ENCODE measurements at regions not wholly inside any gene's neighbourhood (a gene's known extent, or its start where the extent isn't known, plus 50 kb on each side); places are given as distances from the start of the nearest gene placed in this dataset.

- Mint-ChIP-seq H3K9me3 (peaks cover 27% of the 10 kb centered on the region), H3K27me3 (no peaks in the 10 kb centered on the region), H3K36me3 (ENCODE audit: low read depth) (no peaks in the 10 kb centered on the region), H3K27ac (no peak overlapping the region), H3K4me1 (no peaks in the 10 kb centered on the region), H3K4me3 (no peak overlapping the region)
- DNase-seq, result no peak
- POLR2A ChIA-PET, result no interaction called here
- CTCF ChIA-PET, result no interaction called here
These were observed 813.3 kb downstream of the KCNJ18 start for GRCh38 chr17:22505660-22506059.

- POLR2A ChIA-PET, result no interaction called here
- no peak overlapping the region for H3K27ac Mint-ChIP-seq
- peaks cover 29% of the 10 kb centered on the region for H3K9me3 Mint-ChIP-seq
- H3K4me3 Mint-ChIP-seq, result no peak overlapping the region
- H3K36me3 Mint-ChIP-seq (ENCODE audit: low read depth), result no peaks in the 10 kb centered on the region
- H3K4me1 Mint-ChIP-seq, result no peaks in the 10 kb centered on the region
- H3K27me3 Mint-ChIP-seq, result no peaks in the 10 kb centered on the region
- no peak for DNase-seq
- CTCF ChIA-PET, result no interaction called here
These were observed 813.9 kb downstream of the KCNJ18 start for GRCh38 chr17:22506231-22506630.

GRCh38 chr17:22506861-22507260 lies 814.5 kb downstream of the KCNJ18 start:
- H3K4me1 Mint-ChIP-seq, result no peaks in the 10 kb centered on the region
- CTCF ChIA-PET, result no interaction called here
- no peak for DNase-seq
- no peaks in the 10 kb centered on the region for H3K36me3 Mint-ChIP-seq (ENCODE audit: low read depth)
- no peak overlapping the region for H3K27ac Mint-ChIP-seq
- no peak overlapping the region for H3K4me3 Mint-ChIP-seq
- H3K27me3 Mint-ChIP-seq, result no peaks in the 10 kb centered on the region
- peaks cover 26% of the 10 kb centered on the region for H3K9me3 Mint-ChIP-seq
- POLR2A ChIA-PET, result no interaction called here

DNA sequence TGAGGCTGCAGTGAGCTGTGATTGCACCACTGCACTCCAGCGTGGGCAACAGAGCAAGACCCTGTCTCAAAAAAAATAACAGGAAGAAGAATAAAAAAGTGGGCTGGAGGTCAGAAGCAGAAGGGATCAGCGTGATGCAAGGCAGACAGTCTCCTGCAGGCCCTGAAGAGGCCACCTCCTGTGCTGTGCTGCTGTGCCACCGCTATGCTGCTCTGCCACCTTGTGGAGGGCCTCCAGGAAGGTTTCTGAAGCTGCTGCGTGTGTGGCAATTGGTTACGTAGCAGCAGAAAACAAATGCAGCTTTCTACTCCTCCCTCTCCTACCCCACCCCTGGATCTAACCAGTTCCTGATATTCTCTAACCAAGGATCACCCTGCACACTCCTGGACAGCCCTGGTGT lies 815.5 kb downstream of the KCNJ18 start:
- Mint-ChIP-seq H3K4me3 (no peak overlapping the region), H3K36me3 (ENCODE audit: low read depth) (no peaks in the 10 kb centered on the region), H3K27me3 (no peaks in the 10 kb centered on the region), H3K27ac (no peak overlapping the region), H3K9me3 (peaks cover 26% of the 10 kb centered on the region), H3K4me1 (no peaks in the 10 kb centered on the region)
- ChIA-PET POLR2A (no interaction called here), CTCF (no interaction called here)
- no peak for DNase-seq

GRCh38 chr17:22510504-22510903 lies 818.2 kb downstream of the KCNJ18 start:
- CTCF ChIA-PET, result no interaction called here
- H3K9me3 Mint-ChIP-seq, result peaks cover 16% of the 10 kb centered on the region
- POLR2A ChIA-PET, result no interaction called here
- H3K4me1 Mint-ChIP-seq, result no peaks in the 10 kb centered on the region
- DNase-seq, result no peak
- no peaks in the 10 kb centered on the region for H3K27me3 Mint-ChIP-seq
- H3K27ac Mint-ChIP-seq, result no peak overlapping the region
- no peak overlapping the region for H3K4me3 Mint-ChIP-seq
- H3K36me3 Mint-ChIP-seq (ENCODE audit: low read depth), result no peaks in the 10 kb centered on the region

- Mint-ChIP-seq H3K27ac (no peak overlapping the region), H3K9me3 (peaks cover 15% of the 10 kb centered on the region), H3K4me1 (no peaks in the 10 kb centered on the region), H3K4me3 (no peak overlapping the region), H3K36me3 (ENCODE audit: low read depth) (no peaks in the 10 kb centered on the region), H3K27me3 (no peaks in the 10 kb centered on the region)
- ChIA-PET CTCF (no interaction called here), POLR2A (no interaction called here)
- no peak for DNase-seq
These were observed 819.1 kb downstream of the KCNJ18 start for GRCh38 chr17:22511431-22511830.

GRCh38 chr17:22512057-22512456 lies 819.7 kb downstream of the KCNJ18 start:
- Mint-ChIP-seq H3K36me3 (ENCODE audit: low read depth) (no peaks in the 10 kb centered on the region), H3K4me3 (no peak overlapping the region), H3K4me1 (no peaks in the 10 kb centered on the region), H3K27ac (no peak overlapping the region), H3K9me3 (peaks cover 16% of the 10 kb centered on the region), H3K27me3 (no peaks in the 10 kb centered on the region)
- ChIA-PET POLR2A (no interaction called here), CTCF (no interaction called here)
- DNase-seq, result no peak

- H3K9me3 Mint-ChIP-seq, result peaks cover 14% of the 10 kb centered on the region
- POLR2A ChIA-PET, result no interaction called here
- H3K27me3 Mint-ChIP-seq, result no peaks in the 10 kb centered on the region
- no peak for DNase-seq
- H3K4me1 Mint-ChIP-seq, result no peaks in the 10 kb centered on the region
- CTCF ChIA-PET, result no interaction called here
- H3K27ac Mint-ChIP-seq, result no peak overlapping the region
- no peaks in the 10 kb centered on the region for H3K36me3 Mint-ChIP-seq (ENCODE audit: low read depth)
- no peak overlapping the region for H3K4me3 Mint-ChIP-seq
These were observed 820.2 kb downstream of the KCNJ18 start for GRCh38 chr17:22512506-22512905.

DNA sequence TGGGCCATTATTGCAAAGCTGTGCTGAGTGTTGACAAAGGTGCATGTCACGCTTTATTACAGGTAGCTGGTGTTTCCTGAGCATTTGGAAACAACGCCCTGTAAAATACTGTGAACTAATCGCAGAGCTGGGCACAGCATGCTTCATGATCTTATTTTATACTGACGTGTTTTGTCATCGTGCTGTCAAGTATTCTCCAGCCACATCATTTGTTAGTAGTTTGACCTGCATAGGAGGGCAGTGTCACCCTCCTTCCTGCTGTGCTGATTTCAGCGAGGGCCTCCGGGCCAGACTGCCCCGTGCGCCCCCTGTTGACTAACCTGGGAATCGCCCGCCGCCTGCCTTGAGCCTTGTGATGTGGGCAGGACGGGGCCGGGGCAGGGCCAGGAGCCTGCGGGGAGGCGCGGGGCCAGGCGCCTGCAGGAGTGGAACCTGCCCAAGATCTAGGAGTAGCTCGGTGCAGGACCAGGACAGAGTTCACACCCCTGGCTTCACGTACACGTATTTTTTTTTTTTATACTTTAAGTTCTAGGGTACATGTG lies 820.7 kb downstream of the KCNJ18 start:
- CTCF ChIA-PET, result no interaction called here
- POLR2A ChIA-PET, result no interaction called here
- Mint-ChIP-seq H3K36me3 (ENCODE audit: low read depth) (no peaks in the 10 kb centered on the region), H3K27ac (no peak overlapping the region), H3K4me3 (no peak overlapping the region), H3K9me3 (peaks cover 14% of the 10 kb centered on the region), H3K27me3 (no peaks in the 10 kb centered on the region), H3K4me1 (no peaks in the 10 kb centered on the region)
- no peak for DNase-seq

- Mint-ChIP-seq H3K27ac (no peak overlapping the region), H3K36me3 (ENCODE audit: low read depth) (no peaks in the 10 kb centered on the region), H3K4me1 (no peaks in the 10 kb centered on the region), H3K4me3 (no peak overlapping the region), H3K9me3 (peaks cover 14% of the 10 kb centered on the region), H3K27me3 (no peaks in the 10 kb centered on the region)
- ChIA-PET POLR2A (no interaction called here), CTCF (no interaction called here)
- DNase-seq, result no peak
These were observed 822.0 kb downstream of the KCNJ18 start for GRCh38 chr17:22514315-22514714.

DNA sequence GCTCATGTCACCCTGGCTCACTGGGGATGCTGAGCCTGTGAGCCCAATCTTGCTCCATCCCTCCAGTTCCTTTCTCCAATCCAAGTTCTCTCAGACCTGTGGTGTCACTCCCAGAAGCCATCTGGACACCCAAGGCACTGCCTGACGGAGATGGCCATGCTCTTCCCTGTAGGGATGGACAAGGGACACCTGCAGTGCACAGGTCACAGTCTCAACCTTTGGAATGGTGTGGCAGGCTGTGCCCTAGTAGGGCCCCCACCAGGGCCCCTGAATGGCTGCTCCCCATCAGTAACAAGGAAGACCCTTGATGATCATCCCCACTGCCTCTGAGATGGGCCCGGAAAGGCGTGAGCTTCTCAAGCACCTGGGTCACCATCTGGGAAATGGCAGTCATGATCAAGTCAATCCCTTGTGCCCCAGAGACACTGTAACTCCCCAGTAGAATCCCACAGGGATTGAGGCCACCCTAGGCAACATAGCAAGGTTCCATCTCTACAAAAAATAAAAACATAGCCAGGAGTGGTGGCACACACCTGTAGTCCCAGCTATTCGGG lies 822.5 kb downstream of the KCNJ18 start:
- H3K9me3 Mint-ChIP-seq, result peaks cover 14% of the 10 kb centered on the region
- POLR2A ChIA-PET, result no interaction called here
- no peaks in the 10 kb centered on the region for H3K36me3 Mint-ChIP-seq (ENCODE audit: low read depth)
- no peak overlapping the region for H3K27ac Mint-ChIP-seq
- CTCF ChIA-PET, result no interaction called here
- no peak overlapping the region for H3K4me3 Mint-ChIP-seq
- no peak for DNase-seq
- no peaks in the 10 kb centered on the region for H3K4me1 Mint-ChIP-seq
- no peaks in the 10 kb centered on the region for H3K27me3 Mint-ChIP-seq

GRCh38 chr17:22515599-22515998 lies 823.3 kb downstream of the KCNJ18 start:
- no peak for DNase-seq
- Mint-ChIP-seq H3K9me3 (peaks cover 13% of the 10 kb centered on the region), H3K36me3 (ENCODE audit: low read depth) (no peaks in the 10 kb centered on the region), H3K4me1 (no peaks in the 10 kb centered on the region), H3K4me3 (no peak overlapping the region), H3K27me3 (no peaks in the 10 kb centered on the region), H3K27ac (no peak overlapping the region)
- ChIA-PET POLR2A (no interaction called here), CTCF (no interaction called here)

DNA sequence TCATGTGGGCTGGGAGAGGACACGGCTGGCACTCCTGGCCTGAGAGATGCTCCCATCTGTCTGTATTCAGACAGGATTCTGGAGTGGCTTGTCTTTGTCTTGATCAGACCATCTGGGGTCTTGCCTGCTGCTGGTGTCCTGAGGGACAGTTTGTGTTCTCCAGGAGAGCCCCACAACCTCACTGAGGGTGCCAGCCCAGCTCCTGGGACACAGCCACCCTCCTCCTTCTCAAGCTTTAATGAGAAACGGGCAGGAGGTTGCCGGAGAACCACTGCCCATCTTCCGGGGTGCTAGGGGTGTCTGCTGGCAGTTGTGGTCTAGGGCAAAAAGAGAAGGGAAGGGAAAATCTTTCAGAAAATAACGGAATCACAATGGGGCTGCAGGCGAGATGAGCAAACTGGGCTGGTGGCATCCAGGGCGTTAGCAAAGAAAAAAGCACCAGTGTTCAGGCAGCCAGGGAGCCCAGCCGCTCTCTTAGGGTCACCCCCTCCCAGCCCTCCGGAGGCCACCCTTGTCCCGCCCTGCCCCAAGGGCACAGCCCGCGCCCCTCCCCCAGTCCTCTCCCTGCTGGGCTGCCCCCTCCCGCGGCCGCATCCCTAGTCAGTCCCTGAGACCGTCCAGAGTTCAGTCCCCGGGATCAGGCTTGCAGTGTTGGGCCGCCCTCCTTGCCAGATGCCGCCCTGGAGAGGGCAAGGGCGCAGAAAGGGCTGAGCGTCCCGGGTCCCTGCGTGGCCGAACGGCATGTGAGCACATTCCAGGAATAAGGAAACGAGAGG lies 824.7 kb downstream of the KCNJ18 start:
- H3K27ac Mint-ChIP-seq, result no peak overlapping the region
- H3K27me3 Mint-ChIP-seq, result no peaks in the 10 kb centered on the region
- POLR2A ChIA-PET, result no interaction called here
- peaks cover 10% of the 10 kb centered on the region for H3K9me3 Mint-ChIP-seq
- no peak overlapping the region for H3K4me3 Mint-ChIP-seq
- CTCF ChIA-PET, result no interaction called here
- DNase-seq, result no peak
- no peaks in the 10 kb centered on the region for H3K36me3 Mint-ChIP-seq (ENCODE audit: low read depth)
- H3K4me1 Mint-ChIP-seq, result no peaks in the 10 kb centered on the region

GRCh38 chr17:22517716-22518115 lies 825.4 kb downstream of the KCNJ18 start:
- Mint-ChIP-seq H3K4me1 (no peaks in the 10 kb centered on the region), H3K36me3 (ENCODE audit: low read depth) (no peaks in the 10 kb centered on the region), H3K9me3 (peaks cover 10% of the 10 kb centered on the region), H3K27ac (no peak overlapping the region), H3K4me3 (no peak overlapping the region), H3K27me3 (no peaks in the 10 kb centered on the region)
- DNase-seq, result no peak
- CTCF ChIA-PET, result no interaction called here
- POLR2A ChIA-PET, result no interaction called here

Measured in activated CD4-positive, alpha-beta memory T cell treated with anti-CD3 and anti-CD28 coated beads, Interleukin-2, amount 10 ng/mL, durations not matched to agents 7 days and 5 days (primary cell).